ENCODE measurements at regions not wholly inside any gene's neighbourhood (a gene's known extent, or its start where the extent isn't known, plus 50 kb on each side); places are given as distances from the start of the nearest gene placed in this dataset.

GRCh38 chr13:32961724-32962123 lies 54.5 kb upstream of the KL start:
- ChIA-PET CTCF (no interaction called here), POLR2A (no interaction called here)
- no CpG with 5 or more reads among the region's 1 CpG for WGBS (ENCODE audit: insufficient coverage)
- no peak for DNase-seq
- Mint-ChIP-seq H3K27me3 (peaks cover 5 to 8% of the 10 kb centered on the region in 2 donors), H3K36me3 (no peaks in the 10 kb centered on the region), H3K27ac (no peak overlapping the region), H3K4me1 (no peaks in the 10 kb centered on the region), H3K4me3 (no peak overlapping the region), H3K9me3 (no peaks in the 10 kb centered on the region)
- no peak for ATAC-seq (replicated peaks in 1 of 4)
- H3K27ac ChIP-seq (ENCODE audit: low read length): no peak overlapping the region
- peaks cover 0 to 4% of the 10 kb centered on the region in 2 experiments for H3K27me3 ChIP-seq (replicated peaks in 1 of 2; ENCODE audit: control insufficient read depth in 2 of 2, extremely low read depth in 1 of 2, insufficient read depth in 2 of 2, low read length in 1 of 2)
- no peak overlapping the region for H3K4me3 ChIP-seq (ENCODE audit: control insufficient read depth in 1 of 2, extremely low read depth in 1 of 2, low read length in 1 of 2)
- H3K9me3 ChIP-seq: no peaks in the 10 kb centered on the region
- no peaks in the 10 kb centered on the region for H3K36me3 ChIP-seq (ENCODE audit: control insufficient read depth in 2 of 2, extremely low read depth in 1 of 2, insufficient read depth in 1 of 2, low read length in 1 of 2)
- no peaks in the 10 kb centered on the region for H3K4me1 ChIP-seq (ENCODE audit: control insufficient read depth in 1 of 2, extremely low read depth in 1 of 2, insufficient read depth in 2 of 2, low read length in 2 of 2)

- POLR2A ChIA-PET: no interaction called here
- no peaks in the 10 kb centered on the region for H3K36me3 Mint-ChIP-seq
Observed at GRCh38 chr13:32962342-32962741, 53.9 kb upstream of the KL start.

GRCh38 chr13:32964987-32965386 lies 51.2 kb upstream of the KL start:
- Mint-ChIP-seq H3K27me3 (peaks cover 0 to 7% of the 10 kb centered on the region in 2 donors), H3K27ac (no peak overlapping the region), H3K4me3 (no peak overlapping the region), H3K36me3 (no peaks in the 10 kb centered on the region), H3K4me1 (no peaks in the 10 kb centered on the region), H3K9me3 (no peaks in the 10 kb centered on the region)
- Histone ChIP-seq H3K27ac (ENCODE audit: low read length) (no peak overlapping the region), H3K4me1 (ENCODE audit: control insufficient read depth in 1 of 2, extremely low read depth in 1 of 2, insufficient read depth in 2 of 2, low read length in 2 of 2) (no peaks in the 10 kb centered on the region), H3K36me3 (ENCODE audit: control insufficient read depth in 2 of 2, extremely low read depth in 1 of 2, insufficient read depth in 1 of 2, low read length in 1 of 2) (no peaks in the 10 kb centered on the region), H3K27me3 (replicated peaks in 1 of 2; ENCODE audit: control insufficient read depth in 2 of 2, extremely low read depth in 1 of 2, insufficient read depth in 2 of 2, low read length in 1 of 2) (peaks cover 0 to 2% of the 10 kb centered on the region in 2 experiments), H3K9me3 (no peaks in the 10 kb centered on the region), H3K4me3 (ENCODE audit: control insufficient read depth in 1 of 2, extremely low read depth in 1 of 2, low read length in 1 of 2) (no peak overlapping the region)
- ATAC-seq (replicated peaks in 1 of 4) (no peak), DNase-seq (no peak)
- ChIA-PET POLR2A (interaction anchor here in 1 of 2 donors (0.6 kb wide), 1 partner anchor 257 kb away, joined by 4 read pairs; no protein-coding TSS in a partner anchor), CTCF (no interaction called here)
- WGBS (ENCODE audit: insufficient coverage): 50% methylated on average over 1 of the region's 2 CpGs

More at GRCh38 chr13:32962342-32962741, 53.9 kb upstream of the KL start:
- Histone ChIP-seq H3K36me3 (ENCODE audit: control insufficient read depth in 2 of 2, extremely low read depth in 1 of 2, insufficient read depth in 1 of 2, low read length in 1 of 2) (no peaks in the 10 kb centered on the region), H3K4me3 (ENCODE audit: control insufficient read depth in 1 of 2, extremely low read depth in 1 of 2, low read length in 1 of 2) (no peak overlapping the region), H3K4me1 (ENCODE audit: control insufficient read depth in 1 of 2, extremely low read depth in 1 of 2, insufficient read depth in 2 of 2, low read length in 2 of 2) (no peaks in the 10 kb centered on the region), H3K9me3 (no peaks in the 10 kb centered on the region), H3K27me3 (replicated peaks in 1 of 2; ENCODE audit: control insufficient read depth in 2 of 2, extremely low read depth in 1 of 2, insufficient read depth in 2 of 2, low read length in 1 of 2) (peaks cover 0 to 4% of the 10 kb centered on the region in 2 experiments), H3K27ac (ENCODE audit: low read length) (no peak overlapping the region)
- 90% methylated on average over 2 of the region's 2 CpGs for WGBS (ENCODE audit: insufficient coverage)
- DNase-seq: no peak
- Mint-ChIP-seq H3K4me3 (no peak overlapping the region), H3K9me3 (no peaks in the 10 kb centered on the region), H3K4me1 (no peaks in the 10 kb centered on the region), H3K27me3 (peaks cover 4 to 8% of the 10 kb centered on the region in 2 donors), H3K27ac (no peak overlapping the region)
- CTCF ChIA-PET: no interaction called here
- ATAC-seq (replicated peaks in 1 of 4): no peak

Measured in T-cell (primary cell).